ENCODE measurements at regions not wholly inside any gene's neighbourhood (a gene's known extent, or its start where the extent isn't known, plus 50 kb on each side); places are given as distances from the start of the nearest gene placed in this dataset.

- no peak for DNase-seq
Observed at GRCh38 chr11:69394869-69395246, 86.6 kb upstream of the LINC01488 start.

- no peak for DNase-seq
Observed at GRCh38 chr11:69395287-69395686, 86.2 kb upstream of the LINC01488 start.

- no peak for DNase-seq
Observed at GRCh38 chr11:69396051-69396947, 85.2 kb upstream of the LINC01488 start.

- DNase-seq = no peak
Observed at GRCh38 chr11:69396948-69397307, 84.5 kb upstream of the LINC01488 start.

GRCh38 chr11:69397732-69398131, 83.7 kb upstream of the LINC01488 start:
- DNase-seq = no peak

GRCh38 chr11:69398529-69399492, 82.7 kb upstream of the LINC01488 start:
- DNase-seq = no peak

- no peak for DNase-seq
Observed at GRCh38 chr11:69400140-69400539, 81.3 kb upstream of the LINC01488 start.

- DNase-seq = no peak
Observed at GRCh38 chr11:69400771-69401590, 80.5 kb upstream of the LINC01488 start.

- DNase-seq = no peak
Observed at GRCh38 chr11:69401715-69402114, 79.7 kb upstream of the LINC01488 start.

GRCh38 chr11:69402251-69402887, 79.1 kb upstream of the LINC01488 start:
- no peak for DNase-seq

- no peak for DNase-seq
Observed at GRCh38 chr11:69403556-69404215, 77.8 kb upstream of the LINC01488 start.

- DNase-seq = no peak
Observed at GRCh38 chr11:69406060-69406459, 75.4 kb upstream of the LINC01488 start.

- DNase-seq = no peak
Observed at GRCh38 chr11:69409812-69410645, 71.4 kb upstream of the LINC01488 start.

- DNase-seq = no peak
Observed at GRCh38 chr11:69411257-69411924, 70.1 kb upstream of the LINC01488 start.

GRCh38 chr11:69413015-69413801, 68.3 kb upstream of the LINC01488 start:
- no peak for DNase-seq

GRCh38 chr11:69413993-69414392, 67.5 kb upstream of the LINC01488 start:
- no peak for DNase-seq

- DNase-seq = no peak
Observed at GRCh38 chr11:69414773-69415187, 66.7 kb upstream of the LINC01488 start.

GRCh38 chr11:69415411-69416142, 65.9 kb upstream of the LINC01488 start:
- no peak for DNase-seq

GRCh38 chr11:69416143-69416515, 65.3 kb upstream of the LINC01488 start:
- DNase-seq = no peak

Data from NCI-H1436 (cell line).